ENCODE measurements at regions not wholly inside any gene's neighbourhood (a gene's known extent, or its start where the extent isn't known, plus 50 kb on each side); places are given as distances from the start of the nearest gene placed in this dataset.

DNA sequence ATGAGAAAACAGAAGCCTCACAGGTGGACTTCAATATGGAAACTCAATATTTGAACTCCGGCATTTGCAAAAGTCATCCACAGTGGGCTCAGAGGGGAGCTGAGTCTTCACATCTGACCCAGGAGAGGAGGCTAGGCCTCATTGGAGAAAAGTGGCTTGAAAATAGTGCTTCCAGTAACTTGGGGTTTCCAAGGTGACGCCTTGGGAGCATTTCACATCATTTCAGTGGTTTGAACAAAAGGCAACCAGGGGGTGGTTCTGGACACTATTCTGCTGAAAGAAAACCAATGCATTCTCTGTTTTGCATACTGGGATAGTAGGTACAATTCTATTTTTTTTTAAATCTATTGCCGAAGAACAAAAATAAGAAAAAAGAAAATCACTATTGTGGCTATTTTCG lies 599.2 kb upstream of the POM121L12 start:
- Histone ChIP-seq H3F3A (ENCODE audit: insufficient read depth, low read length) (no peaks in the 10 kb centered on the region), H3K9me2 (ENCODE audit: low read depth, low read length) (no peaks in the 10 kb centered on the region), H4K20me1 (ENCODE audit: insufficient read depth, low read length) (no peaks in the 10 kb centered on the region), H3K9ac (ENCODE audit: low read length) (no peak overlapping the region), H3K79me2 (ENCODE audit: insufficient read depth, low read length) (no peaks in the 10 kb centered on the region), H3K36me3 (ENCODE audit: insufficient read depth, low read length) (no peaks in the 10 kb centered on the region), H3K9me3 (ENCODE audit: low read length) (no peaks in the 10 kb centered on the region; the same call in 1 of the 2 replicates), H3K27me3 (ENCODE audit: insufficient read depth, low read length) (no peaks in the 10 kb centered on the region), H3K4me3 (ENCODE audit: low read depth, low read length, poor library complexity, severe bottlenecking) (no peak overlapping the region), H3K4me2 (ENCODE audit: low read length) (no peak overlapping the region), H2AFZ (ENCODE audit: low read length) (peak overlapping the region; percentile 28; the same call in 1 of the 2 replicates), H3K4me1 (ENCODE audit: insufficient read depth, low read length, severe bottlenecking) (peaks cover 36% of the 10 kb centered on the region), H3K27ac (ENCODE audit: low read depth, low read length, poor library complexity, severe bottlenecking) (no peak overlapping the region)
- TF ChIP-seq EZH2 (IDR thresholded peaks at IDR 0.05; ENCODE audit: borderline replicate concordance, low read length): no peak
- TF ChIP-seq, protein P1, sequence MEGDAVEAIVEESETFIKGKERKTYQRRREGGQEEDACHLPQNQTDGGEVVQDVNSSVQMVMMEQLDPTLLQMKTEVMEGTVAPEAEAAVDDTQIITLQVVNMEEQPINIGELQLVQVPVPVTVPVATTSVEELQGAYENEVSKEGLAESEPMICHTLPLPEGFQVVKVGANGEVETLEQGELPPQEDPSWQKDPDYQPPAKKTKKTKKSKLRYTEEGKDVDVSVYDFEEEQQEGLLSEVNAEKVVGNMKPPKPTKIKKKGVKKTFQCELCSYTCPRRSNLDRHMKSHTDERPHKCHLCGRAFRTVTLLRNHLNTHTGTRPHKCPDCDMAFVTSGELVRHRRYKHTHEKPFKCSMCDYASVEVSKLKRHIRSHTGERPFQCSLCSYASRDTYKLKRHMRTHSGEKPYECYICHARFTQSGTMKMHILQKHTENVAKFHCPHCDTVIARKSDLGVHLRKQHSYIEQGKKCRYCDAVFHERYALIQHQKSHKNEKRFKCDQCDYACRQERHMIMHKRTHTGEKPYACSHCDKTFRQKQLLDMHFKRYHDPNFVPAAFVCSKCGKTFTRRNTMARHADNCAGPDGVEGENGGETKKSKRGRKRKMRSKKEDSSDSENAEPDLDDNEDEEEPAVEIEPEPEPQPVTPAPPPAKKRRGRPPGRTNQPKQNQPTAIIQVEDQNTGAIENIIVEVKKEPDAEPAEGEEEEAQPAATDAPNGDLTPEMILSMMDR (IDR thresholded peaks at IDR 0.05; ENCODE audit: low read length): no peak

DNA sequence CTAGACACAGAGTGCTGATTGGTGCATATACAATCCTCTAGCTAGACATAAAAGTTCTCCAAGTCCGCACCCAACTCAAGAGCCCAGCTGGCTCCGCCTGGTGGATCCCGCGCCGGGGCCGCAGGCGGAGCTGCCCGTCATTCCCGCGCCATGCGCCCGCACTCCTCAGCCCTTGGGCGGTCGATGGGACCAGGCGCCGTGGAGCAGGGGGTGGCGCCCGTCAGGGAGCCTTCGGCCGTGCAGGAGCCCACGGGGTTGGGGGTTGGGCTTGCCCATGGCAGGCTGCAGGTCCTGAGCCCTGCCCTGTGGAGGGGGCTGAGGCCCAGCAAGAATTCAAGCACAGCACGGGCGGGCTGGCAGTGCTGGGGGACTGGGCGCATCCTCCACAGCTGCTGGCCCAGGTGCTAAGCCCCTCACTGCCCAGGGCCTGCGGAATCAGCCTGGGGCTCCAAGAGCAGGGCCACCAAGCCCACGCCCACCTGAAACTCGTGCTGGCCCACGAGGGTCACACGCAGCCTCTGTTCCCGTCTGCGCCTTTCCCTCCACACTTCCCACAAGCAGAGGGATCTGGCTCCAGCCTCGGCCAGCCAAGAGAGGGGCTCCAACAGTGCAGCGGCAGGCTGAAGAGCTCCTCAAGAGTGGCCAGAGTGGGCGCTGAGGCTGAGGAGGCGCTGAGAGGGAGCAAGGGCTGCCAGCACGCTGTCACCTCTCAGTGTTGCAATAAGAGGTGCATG lies 604.2 kb upstream of the POM121L12 start:
- Histone ChIP-seq H3K9ac (ENCODE audit: low read length) (no peak overlapping the region), H2AFZ (ENCODE audit: low read length) (no peak overlapping the region), H4K20me1 (ENCODE audit: insufficient read depth, low read length) (no peaks in the 10 kb centered on the region), H3K27ac (ENCODE audit: low read depth, low read length, poor library complexity, severe bottlenecking) (no peak overlapping the region), H3K4me2 (ENCODE audit: low read length) (no peak overlapping the region), H3K36me3 (ENCODE audit: insufficient read depth, low read length) (0 out of 2 replicates have a peak, but pooled peaks cover 4% of the 10 kb centered on the region), H3K9me2 (ENCODE audit: low read depth, low read length) (no peaks in the 10 kb centered on the region), H3K4me3 (ENCODE audit: low read depth, low read length, poor library complexity, severe bottlenecking) (no peak overlapping the region), H3K27me3 (ENCODE audit: insufficient read depth, low read length) (no peaks in the 10 kb centered on the region), H3K9me3 (ENCODE audit: low read length) (peaks cover 11% of the 10 kb centered on the region), H3K4me1 (ENCODE audit: insufficient read depth, low read length, severe bottlenecking) (peaks cover 17% of the 10 kb centered on the region), H3K79me2 (ENCODE audit: insufficient read depth, low read length) (no peaks in the 10 kb centered on the region), H3F3A (ENCODE audit: insufficient read depth, low read length) (no peaks in the 10 kb centered on the region)
- TF ChIP-seq, protein P1 (IDR thresholded peaks at IDR 0.05; ENCODE audit: low read length): no peak
- no peak for TF ChIP-seq EZH2 (IDR thresholded peaks at IDR 0.05; ENCODE audit: borderline replicate concordance, low read length)

DNA sequence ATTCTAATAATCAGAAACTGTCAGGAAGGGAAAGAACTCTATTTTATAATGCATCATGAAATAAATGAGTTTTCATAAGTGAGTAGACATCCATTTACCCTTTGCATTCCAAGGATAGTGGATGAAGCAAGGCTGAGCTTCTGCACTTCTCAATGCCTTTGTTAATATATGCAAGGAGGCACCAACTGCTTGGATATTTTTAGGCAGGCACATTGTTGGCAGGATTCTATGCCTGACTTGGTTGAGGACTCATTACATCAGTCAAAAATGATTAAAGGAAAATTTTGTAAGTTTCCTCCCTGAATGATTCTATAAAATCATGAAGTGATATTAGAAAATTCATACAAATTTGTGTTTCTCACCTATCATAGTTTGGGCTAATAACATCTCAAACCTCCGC lies 612.2 kb upstream of the POM121L12 start:
- Histone ChIP-seq H3K79me2 (ENCODE audit: insufficient read depth, low read length) (no peaks in the 10 kb centered on the region), H3K9me2 (ENCODE audit: low read depth, low read length) (no peaks in the 10 kb centered on the region), H3K9me3 (ENCODE audit: low read length) (peaks cover 15% of the 10 kb centered on the region; the same call in 1 of the 2 replicates), H3K4me3 (ENCODE audit: low read depth, low read length, poor library complexity, severe bottlenecking) (no peak overlapping the region), H3K4me1 (ENCODE audit: insufficient read depth, low read length, severe bottlenecking) (peaks cover 33% of the 10 kb centered on the region), H3K27ac (ENCODE audit: low read depth, low read length, poor library complexity, severe bottlenecking) (no peak overlapping the region), H4K20me1 (ENCODE audit: insufficient read depth, low read length) (no peaks in the 10 kb centered on the region), H3K9ac (ENCODE audit: low read length) (no peak overlapping the region), H3F3A (ENCODE audit: insufficient read depth, low read length) (no peaks in the 10 kb centered on the region; the same call in 1 of the 2 replicates), H3K4me2 (ENCODE audit: low read length) (no peak overlapping the region), H2AFZ (ENCODE audit: low read length) (no peak overlapping the region), H3K36me3 (ENCODE audit: insufficient read depth, low read length) (0 out of 2 replicates have a peak, but pooled peaks cover 4% of the 10 kb centered on the region), H3K27me3 (ENCODE audit: insufficient read depth, low read length) (no peaks in the 10 kb centered on the region)
- TF ChIP-seq EZH2 (IDR thresholded peaks at IDR 0.05; ENCODE audit: borderline replicate concordance, low read length): no peak
- TF ChIP-seq, protein P1 (IDR thresholded peaks at IDR 0.05; ENCODE audit: low read length): no peak

Data from OCI-LY1 (cell line).